Omental fat pad (tissue), 3 donors: ENCODE measurements at regions not wholly inside any gene's neighbourhood (a gene's known extent, or its start where the extent isn't known, plus 50 kb on each side); places are given as distances from the start of the nearest gene placed in this dataset.

Experiments
- ATAC-seq: fragments of 150-250 bp; one replicate; pipeline ENCODE4 v1.9.1; 2016; ENCODE audit warnings: mild to moderate bottlenecking, moderate library complexity; ENCODE audit not compliant: low FRiP score
- DNase-seq: peaks from one replicate; pipeline ENCODE4 v3.0.0-alpha.2; 2019; ENCODE audit warnings: low spot score
- CTCF ChIP-seq, 3 donors: fragments of 450-650 bp; IDR thresholded peaks; one replicate each; pipeline ENCODE4 v1.5.1; 2016 to 2017; ENCODE audit warnings: antibody characterized with exemption in 3 of 3, mild to moderate bottlenecking in 3 of 3, moderate library complexity in 2 of 3

GRCh38 chr2:226637383-226637782 is 162.2 kb downstream of the IRS1 start:
- no peak for TF ChIP-seq CTCF (IDR thresholded peaks at IDR 0.05)
- ATAC-seq (no peak), DNase-seq (no peak)

- DNase-seq (no peak), ATAC-seq (no peak)
- TF ChIP-seq CTCF (IDR thresholded peaks at IDR 0.05), result no peak
Measured at GRCh38 chr2:226636586-226636985, 163.0 kb downstream of the IRS1 start.

GRCh38 chr2:226634943-226635604 is 164.5 kb downstream of the IRS1 start:
- no peak for DNase-seq
- no peak for ATAC-seq
- TF ChIP-seq CTCF (IDR thresholded peaks at IDR 0.05), result no peak

GRCh38 chr2:226631671-226632070 is 167.9 kb downstream of the IRS1 start:
- no peak for TF ChIP-seq CTCF (IDR thresholded peaks at IDR 0.05)
- DNase-seq (no peak), ATAC-seq (peak; percentile 23)

- no peak for TF ChIP-seq CTCF (IDR thresholded peaks at IDR 0.05)
- DNase-seq, result no peak
Measured at GRCh38 chr2:226631187-226631586, 168.4 kb downstream of the IRS1 start.

GRCh38 chr2:226625946-226626345 is 173.7 kb downstream of the IRS1 start:
- no peak for ATAC-seq
- no peak for DNase-seq
- TF ChIP-seq CTCF (IDR thresholded peaks at IDR 0.05), result no peak

More at GRCh38 chr2:226631187-226631586, 168.4 kb downstream of the IRS1 start:
- no peak for ATAC-seq

GRCh38 chr2:226623587-226624368 is 175.8 kb downstream of the IRS1 start:
- TF ChIP-seq CTCF (IDR thresholded peaks at IDR 0.05), result no peak
- DNase-seq, result no peak
- no peak for ATAC-seq
